Kidney (tissue), 13 donors: ENCODE measurements at regions not wholly inside any gene's neighbourhood (a gene's known extent, or its start where the extent isn't known, plus 50 kb on each side); places are given as distances from the start of the nearest gene placed in this dataset.

Experiments used
- DNase-seq, 5 donors: peaks; one replicate each; pipeline ENCODE4 v3.0.0-alpha.2; 2013 to 2020
- FAIRE-seq: peaks from 2 replicates; lab custom pipeline; 2012; peaks lifted over from hg19 to GRCh38; lab: Jason Lieb, UNC
- H3K27ac ChIP-seq, 2 donors: one replicate each; pipeline ENCODE4 v1.7.0; 2013; ENCODE audit warnings: low read depth in 2 of 2, low read length in 2 of 2, inconsistent platforms in 1 of 2
- H3K27me3 ChIP-seq: one replicate; pipeline ENCODE4 v1.7.1; 2013; ENCODE audit warnings: low read length, inconsistent platforms; ENCODE audit not compliant: control insufficient read depth, insufficient read depth
- H3K36me3 ChIP-seq, 3 donors: one replicate each; pipeline versions ENCODE4 v1.7.0 to v1.7.1; 2013; ENCODE audit warnings: low read length in 3 of 3, control low read depth in 1 of 3, inconsistent platforms in 1 of 3; ENCODE audit not compliant: insufficient read depth in 3 of 3, control insufficient read depth in 2 of 3
- H3K4me1 ChIP-seq, 3 donors: one replicate each; pipeline versions ENCODE4 v1.7.0 to v1.7.1; 2013; ENCODE audit warnings: low read length in 3 of 3, inconsistent platforms in 1 of 3, low read depth in 1 of 3; ENCODE audit not compliant: control insufficient read depth in 2 of 3, insufficient read depth in 2 of 3
- H3K4me3 ChIP-seq, 3 donors: one replicate each; pipeline versions ENCODE4 v1.7.0 to v1.8.1; 2013; ENCODE audit warnings: low read length in 3 of 3, control low read depth in 1 of 3, inconsistent platforms in 1 of 3
- H3K9ac ChIP-seq, 3 donors: one replicate each; pipeline versions ENCODE4 v1.7.0 to v1.7.1; 2013; ENCODE audit warnings: low read length in 3 of 3, control low read depth in 1 of 3, inconsistent platforms in 1 of 3
- H3K9me3 ChIP-seq, 3 donors: one replicate each; pipeline versions ENCODE4 v1.7.0 to v1.7.1; 2013; ENCODE audit warnings: low read length in 3 of 3, control low read depth in 1 of 3, inconsistent platforms in 1 of 3; ENCODE audit not compliant: control insufficient read depth in 2 of 3, insufficient read depth in 1 of 3
- intact Hi-C: fragments of 100-400 bp; cut with DNase I; formaldehyde crosslinking; loops from one replicate; pipeline ENCODE4 v1.11.1; 2022
- TF ChIP-seq, protein P1 (sequence below): IDR thresholded peaks from 3 replicates; pipeline ENCODE4 v1.5.1; 2012; ENCODE audit warnings: mild to moderate bottlenecking, moderate library complexity, borderline replicate concordance; ENCODE audit not compliant: insufficient read depth; ENCODE audit errors: extremely low read depth
- donor health status: control.
- donor health status: control.
- donor health status: control.
- donor health status: control.
- donor health status: control.
- donor health status: DM: yes; HTN: yes; CAD: no.
- donor health status: Normal renal cell carcinoma (clear cell type).

DNA sequence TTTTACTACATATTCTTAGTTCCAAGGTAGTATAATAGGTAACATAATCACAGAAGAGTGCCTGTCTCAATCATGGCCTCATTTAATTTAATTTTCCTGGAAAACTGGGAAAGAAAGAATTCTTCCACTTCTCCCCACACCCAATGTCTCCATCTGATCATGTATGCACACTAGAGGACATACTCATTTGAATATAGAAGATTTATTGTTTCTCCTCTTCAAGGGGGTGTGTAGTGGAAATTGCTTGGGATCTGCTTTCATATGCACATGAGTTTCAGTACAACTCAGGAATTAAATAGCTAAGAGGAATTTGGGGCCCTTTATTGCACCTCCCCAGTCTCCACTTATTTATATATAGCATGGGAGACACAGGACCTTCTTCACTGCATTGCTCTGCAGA, 285.1 kb downstream of the SH3GL2 start:
- H3K36me3 ChIP-seq, result no peaks in the 10 kb centered on the region
- intact Hi-C loops, result no loop called here
- no peaks in the 10 kb centered on the region for H3K9me3 ChIP-seq
- no peak for DNase-seq
- H3K4me3 ChIP-seq, result no peak overlapping the region
- no peak for FAIRE-seq
- no peaks in the 10 kb centered on the region for H3K4me1 ChIP-seq
- TF ChIP-seq, protein P1, sequence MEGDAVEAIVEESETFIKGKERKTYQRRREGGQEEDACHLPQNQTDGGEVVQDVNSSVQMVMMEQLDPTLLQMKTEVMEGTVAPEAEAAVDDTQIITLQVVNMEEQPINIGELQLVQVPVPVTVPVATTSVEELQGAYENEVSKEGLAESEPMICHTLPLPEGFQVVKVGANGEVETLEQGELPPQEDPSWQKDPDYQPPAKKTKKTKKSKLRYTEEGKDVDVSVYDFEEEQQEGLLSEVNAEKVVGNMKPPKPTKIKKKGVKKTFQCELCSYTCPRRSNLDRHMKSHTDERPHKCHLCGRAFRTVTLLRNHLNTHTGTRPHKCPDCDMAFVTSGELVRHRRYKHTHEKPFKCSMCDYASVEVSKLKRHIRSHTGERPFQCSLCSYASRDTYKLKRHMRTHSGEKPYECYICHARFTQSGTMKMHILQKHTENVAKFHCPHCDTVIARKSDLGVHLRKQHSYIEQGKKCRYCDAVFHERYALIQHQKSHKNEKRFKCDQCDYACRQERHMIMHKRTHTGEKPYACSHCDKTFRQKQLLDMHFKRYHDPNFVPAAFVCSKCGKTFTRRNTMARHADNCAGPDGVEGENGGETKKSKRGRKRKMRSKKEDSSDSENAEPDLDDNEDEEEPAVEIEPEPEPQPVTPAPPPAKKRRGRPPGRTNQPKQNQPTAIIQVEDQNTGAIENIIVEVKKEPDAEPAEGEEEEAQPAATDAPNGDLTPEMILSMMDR, result no peak
- no peaks in the 10 kb centered on the region for H3K27me3 ChIP-seq
- H3K27ac ChIP-seq, result no peak overlapping the region
- no peak overlapping the region for H3K9ac ChIP-seq

DNA sequence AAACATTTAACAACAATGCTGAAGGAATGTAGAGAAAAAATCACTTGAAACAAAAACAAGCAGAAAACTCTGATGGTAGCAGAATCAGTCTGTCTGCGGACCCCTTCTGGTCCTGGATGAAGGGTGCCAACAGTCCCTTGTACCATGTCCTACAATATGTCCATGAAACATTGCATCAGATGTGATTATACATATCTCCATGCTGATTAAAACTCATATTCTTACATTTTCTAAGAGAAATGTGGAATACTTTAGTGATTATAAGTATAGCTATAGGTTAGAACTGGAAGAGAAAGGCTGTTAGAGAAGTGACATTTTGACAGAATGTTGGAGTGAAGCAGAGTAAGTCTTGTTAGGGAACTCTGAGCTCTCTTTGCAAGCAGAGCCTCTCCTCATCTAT, 286.1 kb downstream of the SH3GL2 start:
- no peak for FAIRE-seq
- intact Hi-C loops, result no loop called here
- H3K27me3 ChIP-seq, result no peaks in the 10 kb centered on the region

DNA sequence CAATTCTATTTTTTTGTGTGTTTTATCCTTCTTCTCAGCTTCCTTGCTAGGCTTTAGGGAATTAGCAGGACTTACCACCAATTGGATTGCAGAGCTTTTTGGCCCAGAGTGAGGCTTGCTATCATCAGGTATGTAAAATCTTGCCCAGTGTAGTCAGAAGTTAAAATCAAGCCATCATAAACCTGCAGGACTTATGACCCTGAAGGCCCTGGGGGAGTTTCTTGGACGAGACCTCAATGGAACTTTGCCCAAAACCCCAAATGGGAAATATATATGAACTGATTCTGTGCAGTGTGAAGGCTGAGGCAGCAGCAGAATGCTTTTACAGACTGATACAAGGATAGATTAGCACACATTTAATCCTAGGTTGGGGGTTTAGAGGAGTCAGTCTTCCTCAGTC, 287.0 kb downstream of the SH3GL2 start:
- H3K4me1 ChIP-seq, result no peaks in the 10 kb centered on the region
- TF ChIP-seq, protein P1, result no peak
- FAIRE-seq (no peak), DNase-seq (peak in 1 of 5 donors; percentile 16)
- no peaks in the 10 kb centered on the region for H3K36me3 ChIP-seq
- no peaks in the 10 kb centered on the region for H3K27me3 ChIP-seq
- intact Hi-C loops, result no loop called here
- no peak overlapping the region for H3K27ac ChIP-seq
- H3K4me3 ChIP-seq, result no peak overlapping the region
- H3K9ac ChIP-seq, result no peak overlapping the region
- no peaks in the 10 kb centered on the region for H3K9me3 ChIP-seq

More for the DNA sequence above, 286.1 kb downstream of the SH3GL2 start:
- H3K27ac ChIP-seq, result no peak overlapping the region
- H3K4me3 ChIP-seq, result no peak overlapping the region
- H3K4me1 ChIP-seq, result no peaks in the 10 kb centered on the region
- no peaks in the 10 kb centered on the region for H3K36me3 ChIP-seq
- TF ChIP-seq, protein P1, result no peak
- no peak for DNase-seq
- H3K9me3 ChIP-seq, result no peaks in the 10 kb centered on the region
- H3K9ac ChIP-seq, result no peak overlapping the region

DNA sequence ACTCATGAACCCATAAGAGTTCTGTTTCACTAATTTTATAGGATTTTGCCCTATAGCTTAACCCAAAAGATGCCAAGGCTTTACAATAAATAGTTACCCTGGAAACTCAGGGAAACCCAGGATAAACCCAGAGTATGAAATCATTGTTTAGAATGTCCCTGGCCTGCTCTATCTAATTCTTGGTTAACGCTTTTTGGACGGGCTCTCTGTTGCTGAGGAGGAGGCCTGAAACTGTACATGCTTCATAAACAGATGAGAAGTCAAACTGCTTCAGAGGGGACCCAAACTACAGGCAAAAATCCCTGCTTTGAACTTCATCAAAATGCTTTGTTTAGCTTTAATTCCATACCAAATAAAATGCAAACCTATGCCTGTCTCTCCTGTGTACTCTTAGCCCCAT, 291.9 kb downstream of the SH3GL2 start:
- DNase-seq, result no peak
- Histone ChIP-seq H3K27me3 (no peaks in the 10 kb centered on the region), H3K36me3 (no peaks in the 10 kb centered on the region), H3K27ac (no peak overlapping the region), H3K4me1 (no peaks in the 10 kb centered on the region), H3K9ac (no peak overlapping the region), H3K9me3 (no peaks in the 10 kb centered on the region), H3K4me3 (no peak overlapping the region)
- FAIRE-seq, result no peak
- intact Hi-C loops, result no loop called here
- TF ChIP-seq, protein P1, result no peak
